ENCODE measurements at regions not wholly inside any gene's neighbourhood (a gene's known extent, or its start where the extent isn't known, plus 50 kb on each side); places are given as distances from the start of the nearest gene placed in this dataset.

GRCh38 chr1:221904319-221904718 is 162.4 kb upstream of the DUSP10 start:
- no peak for ATAC-seq

- ATAC-seq, result no peak
Observed at GRCh38 chr1:221903594-221903993, 161.7 kb upstream of the DUSP10 start.

GRCh38 chr1:221902961-221903360 is 161.1 kb upstream of the DUSP10 start:
- no peak for ATAC-seq

GRCh38 chr1:221900678-221901077 is 158.8 kb upstream of the DUSP10 start:
- ATAC-seq, result no peak

GRCh38 chr1:221897321-221897721 is 155.4 kb upstream of the DUSP10 start:
- no peak for ATAC-seq

GRCh38 chr1:221892301-221892830 is 150.5 kb upstream of the DUSP10 start:
- no peak for ATAC-seq

- ATAC-seq, result no peak
Observed at GRCh38 chr1:221891708-221892107, 149.8 kb upstream of the DUSP10 start.

- ATAC-seq, result no peak
Observed at GRCh38 chr1:221888801-221889200, 146.9 kb upstream of the DUSP10 start.

GRCh38 chr1:221888218-221888617 is 146.3 kb upstream of the DUSP10 start:
- ATAC-seq, result no peak

GRCh38 chr1:221887758-221888157 is 145.9 kb upstream of the DUSP10 start:
- no peak for ATAC-seq

- no peak for ATAC-seq
Observed at GRCh38 chr1:221887415-221887746, 145.5 kb upstream of the DUSP10 start.

- no peak for ATAC-seq
Observed at GRCh38 chr1:221886743-221887414, 145.0 kb upstream of the DUSP10 start.

GRCh38 chr1:221886311-221886710 is 144.4 kb upstream of the DUSP10 start:
- ATAC-seq, result no peak

GRCh38 chr1:221884821-221885220 is 142.9 kb upstream of the DUSP10 start:
- no peak for ATAC-seq

GRCh38 chr1:221881805-221882581 is 140.1 kb upstream of the DUSP10 start:
- ATAC-seq, result peak in 1 of 2 donors; percentile 12

- ATAC-seq, result no peak
Observed at GRCh38 chr1:221880182-221880581, 138.3 kb upstream of the DUSP10 start.

GRCh38 chr1:221878134-221878533 is 136.2 kb upstream of the DUSP10 start:
- ATAC-seq, result peak; percentile 83 to 89

GRCh38 chr1:221877311-221877710 is 135.4 kb upstream of the DUSP10 start:
- no peak for ATAC-seq

- no peak for ATAC-seq
Observed at GRCh38 chr1:221875004-221875330, 133.1 kb upstream of the DUSP10 start.

- ATAC-seq, result no peak
Observed at GRCh38 chr1:221874285-221875003, 132.6 kb upstream of the DUSP10 start.

- ATAC-seq, result no peak
Observed at GRCh38 chr1:221873673-221874072, 131.8 kb upstream of the DUSP10 start.

- no peak for ATAC-seq
Observed at GRCh38 chr1:221871056-221871455, 129.2 kb upstream of the DUSP10 start.

- no peak for ATAC-seq
Observed at GRCh38 chr1:221869779-221870178, 127.9 kb upstream of the DUSP10 start.
